Small intestine (tissue), 7 donors: ENCODE measurements at regions not wholly inside any gene's neighbourhood (a gene's known extent, or its start where the extent isn't known, plus 50 kb on each side); places are given as distances from the start of the nearest gene placed in this dataset.

Source experiments
- DNase-seq, 2 donors: peaks; one replicate each; pipeline versions ENCODE4 v3.0.0 to v3.0.0-alpha.2; 2013
- FAIRE-seq: peaks from 2 replicates; lab custom pipeline; 2012; peaks lifted over from hg19 to GRCh38; lab: Jason Lieb, UNC
- H3K27ac ChIP-seq, 3 donors: one replicate each; pipeline ENCODE4 v1.5.1; 2013; ENCODE audit warnings: low read length in 2 of 3, mild to moderate bottlenecking in 2 of 3, control low read depth in 1 of 3, inconsistent platforms in 1 of 3, low read depth in 1 of 3, moderate library complexity in 1 of 3
- H3K27me3 ChIP-seq, 3 donors: one replicate each; pipeline ENCODE4 v1.6.1; 2013; ENCODE audit warnings: low read length in 3 of 3, inconsistent platforms in 1 of 3; ENCODE audit not compliant: control insufficient read depth in 3 of 3, insufficient read depth in 3 of 3
- H3K36me3 ChIP-seq, 3 donors: one replicate each; pipeline ENCODE4 v1.6.1; 2013; ENCODE audit warnings: low read length in 3 of 3, inconsistent platforms in 1 of 3, low read depth in 1 of 3, mild to moderate bottlenecking in 1 of 3, moderate library complexity in 1 of 3; ENCODE audit not compliant: control insufficient read depth in 3 of 3, insufficient read depth in 2 of 3
- H3K4me1 ChIP-seq, 3 donors: one replicate each; pipeline ENCODE4 v1.6.1; 2013; ENCODE audit warnings: low read length in 2 of 3, inconsistent platforms in 1 of 3, low read depth in 1 of 3, mild to moderate bottlenecking in 1 of 3, moderate library complexity in 1 of 3; ENCODE audit not compliant: control insufficient read depth in 3 of 3, insufficient read depth in 2 of 3
- H3K4me3 ChIP-seq, 3 donors: one replicate each; pipeline ENCODE4 v1.5.1; 2013; ENCODE audit warnings: low read length in 3 of 3, control low read depth in 1 of 3, inconsistent platforms in 1 of 3, low read depth in 1 of 3, mild to moderate bottlenecking in 1 of 3, moderate library complexity in 1 of 3
- H3K9me3 ChIP-seq, 2 donors: one replicate each; pipeline ENCODE4 v1.6.1; 2013; ENCODE audit warnings: low read depth in 1 of 2, low read length in 1 of 2; ENCODE audit not compliant: control insufficient read depth in 2 of 2, insufficient read depth in 1 of 2
- WGBS, 3 donors: extraction: QIAGEN DNeasy Blood & Tissue Kit; methylation state at CpG; one replicate each; pipeline ENCODE4 v1.1.7; 2013; 5-methylcytosine and 5-hydroxymethylcytosine counted together
- donor health status: healthy with polysubstance abuse.
- donor health status: control.
- donor health status: control.
- donor health status: Bipolar disorder and iron deficiency.
- donor health status: healthy.

GRCh38 chr5:96142184-96142781 is 180.6 kb upstream of the ELL2 start:
- DNase-seq (peak in 1 of 2 donors; percentile 10), FAIRE-seq (no peak)
- Histone ChIP-seq H3K4me1 (peaks cover 0 to 3% (median 0%) of the 10 kb centered on the region in 3 donors), H3K27me3 (no peaks in the 10 kb centered on the region), H3K36me3 (no peaks in the 10 kb centered on the region), H3K4me3 (no peak overlapping the region), H3K27ac (peak overlapping the region in 1 of 3 donors; percentile 20), H3K9me3 (no peaks in the 10 kb centered on the region)
- WGBS, 3 donors = 73 to 88% (median 78%) methylated on average over 5 of the region's 5 CpGs

- H3K27me3 ChIP-seq = no peaks in the 10 kb centered on the region
- H3K4me1 ChIP-seq = peaks cover 0 to 3% (median 0%) of the 10 kb centered on the region in 3 donors
- FAIRE-seq (no peak), DNase-seq (no peak)
- H3K36me3 ChIP-seq = no peaks in the 10 kb centered on the region
- 59 to 68% (median 63%) methylated on average over 4 of the region's 4 CpGs for WGBS, 3 donors
- no peak overlapping the region for H3K4me3 ChIP-seq
- no peak overlapping the region for H3K27ac ChIP-seq
- no peaks in the 10 kb centered on the region for H3K9me3 ChIP-seq
These were observed 180.1 kb upstream of the ELL2 start for GRCh38 chr5:96141749-96142148.

GRCh38 chr5:96140496-96140895 is 178.8 kb upstream of the ELL2 start:
- Histone ChIP-seq H3K4me3 (no peak overlapping the region), H3K4me1 (peaks cover 0 to 3% (median 0%) of the 10 kb centered on the region in 3 donors), H3K9me3 (no peaks in the 10 kb centered on the region), H3K27me3 (no peaks in the 10 kb centered on the region), H3K27ac (no peak overlapping the region), H3K36me3 (no peaks in the 10 kb centered on the region)
- WGBS, 3 donors = 77 to 88% (median 82%) methylated on average over 2 of the region's 2 CpGs
- FAIRE-seq = no peak
- DNase-seq = no peak

- 70 to 97% (median 81%) methylated on average over 1 of the region's 1 CpG for WGBS, 3 donors
- Histone ChIP-seq H3K27me3 (no peaks in the 10 kb centered on the region), H3K4me1 (peaks cover 0 to 3% (median 0%) of the 10 kb centered on the region in 3 donors), H3K4me3 (no peak overlapping the region), H3K9me3 (no peaks in the 10 kb centered on the region), H3K36me3 (no peaks in the 10 kb centered on the region), H3K27ac (no peak overlapping the region)
- FAIRE-seq (no peak), DNase-seq (no peak)
These were observed 178.4 kb upstream of the ELL2 start for GRCh38 chr5:96140084-96140483.

- DNase-seq (no peak), FAIRE-seq (no peak)
- 85 to 96% (median 86%) methylated on average over 3 of the region's 3 CpGs for WGBS, 3 donors
These were observed 173.2 kb upstream of the ELL2 start for GRCh38 chr5:96134886-96135285.

GRCh38 chr5:96133341-96134079 is 171.9 kb upstream of the ELL2 start:
- Histone ChIP-seq H3K36me3 (no peaks in the 10 kb centered on the region), H3K27me3 (no peaks in the 10 kb centered on the region), H3K27ac (no peak overlapping the region), H3K4me1 (no peaks in the 10 kb centered on the region), H3K4me3 (no peak overlapping the region), H3K9me3 (no peaks in the 10 kb centered on the region)
- DNase-seq (no peak), FAIRE-seq (no peak)
- 80 to 89% (median 83%) methylated on average over 6 of the region's 6 CpGs for WGBS, 3 donors

More at GRCh38 chr5:96134886-96135285, 173.2 kb upstream of the ELL2 start:
- H3K4me1 ChIP-seq = no peaks in the 10 kb centered on the region
- H3K27ac ChIP-seq = no peak overlapping the region
- H3K27me3 ChIP-seq = no peaks in the 10 kb centered on the region
- no peak overlapping the region for H3K4me3 ChIP-seq
- no peaks in the 10 kb centered on the region for H3K36me3 ChIP-seq
- no peaks in the 10 kb centered on the region for H3K9me3 ChIP-seq

- Histone ChIP-seq H3K27ac (no peak overlapping the region), H3K36me3 (no peaks in the 10 kb centered on the region), H3K4me1 (no peaks in the 10 kb centered on the region), H3K9me3 (no peaks in the 10 kb centered on the region), H3K27me3 (no peaks in the 10 kb centered on the region), H3K4me3 (no peak overlapping the region)
- FAIRE-seq (no peak), DNase-seq (no peak)
- WGBS, 3 donors = 83 to 97% (median 90%) methylated on average over 1 of the region's 1 CpG
These were observed 167.6 kb upstream of the ELL2 start for GRCh38 chr5:96129276-96129675.

- FAIRE-seq = no peak
- no peaks in the 10 kb centered on the region for H3K4me1 ChIP-seq
These were observed 166.7 kb upstream of the ELL2 start for GRCh38 chr5:96128204-96128864.

More at GRCh38 chr5:96128204-96128864, 166.7 kb upstream of the ELL2 start:
- Histone ChIP-seq H3K36me3 (no peaks in the 10 kb centered on the region), H3K27me3 (no peaks in the 10 kb centered on the region), H3K9me3 (no peaks in the 10 kb centered on the region), H3K27ac (no peak overlapping the region), H3K4me3 (no peak overlapping the region)
- 86 to 88% (median 87%) methylated on average over 6 of the region's 6 CpGs for WGBS, 3 donors
- DNase-seq = no peak
